OCI-LY3 (cell line): ENCODE measurements at regions not wholly inside any gene's neighbourhood (a gene's known extent, or its start where the extent isn't known, plus 50 kb on each side); places are given as distances from the start of the nearest gene placed in this dataset.

Source experiments
- H2AFZ ChIP-seq: fragments of 200-600, 300-600 bp; shearing (Covaris generic); 2 replicates; pipeline ENCODE4 v1.6.0; 2014; ENCODE audit warnings: antibody characterized with exemption, low read depth, low read length
- H3K27ac ChIP-seq: fragments of 200-600, 300-600 bp; sonication (generic); 2 replicates; pipeline ENCODE4 v1.5.1; 2014; ENCODE audit warnings: mild to moderate bottlenecking, low read length, moderate library complexity, mixed read lengths
- H3K27me3 ChIP-seq: fragments of 200-600, 300-600 bp; sonication (generic); 2 replicates; pipeline ENCODE4 v1.6.1; 2014; ENCODE audit warnings: low read depth, low read length, mixed read lengths
- H3K36me3 ChIP-seq: fragments of 200-600, 300-600 bp; sonication (generic); replicated peaks from 2 replicates; pipeline ENCODE3; 2014; ENCODE audit warnings: low read depth, low read length, mixed read lengths
- H3K4me1 ChIP-seq: fragments of 300-600, 200-600 bp; sonication (generic); 2 replicates; pipeline ENCODE4 v1.6.1; 2014; ENCODE audit warnings: low read length, mixed read lengths
- H3K4me2 ChIP-seq: fragments of 200-600, 300-600 bp; sonication (generic); 2 replicates; pipeline ENCODE4 v1.6.1; 2014; ENCODE audit warnings: low read length, mixed read lengths
- H3K4me3 ChIP-seq: fragments of 300-600, 200-600 bp; sonication (generic); 2 replicates; pipeline ENCODE4 v1.5.1; 2014; ENCODE audit warnings: antibody characterized with exemption, mild to moderate bottlenecking, low read length, moderate library complexity
- H3K79me2 ChIP-seq: fragments of 300-600, 200-600 bp; shearing (Covaris generic); 2 replicates; pipeline ENCODE4 v1.6.1; 2014; ENCODE audit warnings: mild to moderate bottlenecking, low read length, mixed read lengths
- H3K9ac ChIP-seq: fragments of 300-600, 200-600 bp; shearing (Covaris generic); 2 replicates; pipeline ENCODE4 v1.6.0; 2014; ENCODE audit warnings: mild to moderate bottlenecking, low read length, moderate library complexity
- H3K9me3 ChIP-seq: fragments of 200-600, 300-600 bp; shearing (Covaris generic); 2 replicates; pipeline ENCODE4 v1.6.1; 2014; ENCODE audit warnings: low read length, mixed read lengths; ENCODE audit not compliant: insufficient read depth
- H4K20me1 ChIP-seq: fragments of 200-600, 300-600 bp; sonication (generic); 2 replicates; pipeline ENCODE4 v1.6.1; 2016; ENCODE audit warnings: low read length, mixed read lengths; ENCODE audit not compliant: insufficient read depth
- CTCF ChIP-seq: fragments of 200-600, 300-600 bp; sonication (generic); IDR thresholded peaks from 2 replicates; pipeline ENCODE4 v1.5.1; 2014; ENCODE audit warnings: antibody characterized with exemption, low read length, low read depth
- EZH2phosphoT487 ChIP-seq: fragments of 200-600 bp; shearing (Covaris generic); IDR thresholded peaks from 2 replicates; pipeline ENCODE4 v1.6.1; 2018; ENCODE audit warnings: antibody characterized with exemption, mixed run types, low read depth

DNA sequence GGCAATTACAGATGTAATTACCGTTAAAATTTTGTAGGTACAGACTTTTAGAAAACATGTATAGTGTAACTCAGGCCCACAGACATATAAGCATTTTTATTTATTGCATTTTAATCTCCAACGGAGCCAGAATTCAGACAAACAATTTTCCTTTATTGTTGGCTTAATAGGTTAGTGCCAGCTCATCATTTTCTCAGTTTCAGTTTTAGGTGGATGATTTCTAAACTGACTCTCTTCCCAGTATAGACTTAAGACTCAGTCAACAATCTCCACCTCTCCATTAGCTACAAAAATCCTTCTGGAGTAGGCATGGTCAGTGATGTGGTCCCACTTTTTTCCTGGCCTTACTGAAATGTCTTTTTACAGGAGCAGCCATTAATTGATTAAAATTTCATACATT, 994.6 kb downstream of the TBL1XR1 start:
- Histone ChIP-seq H3K9me3 (no peaks in the 10 kb centered on the region), H2AFZ (no peak overlapping the region), H3K9ac (no peak overlapping the region), H3K27ac (no peak overlapping the region), H3K79me2 (no peaks in the 10 kb centered on the region), H3K4me3 (no peak overlapping the region), H3K27me3 (no peaks in the 10 kb centered on the region), H3K4me1 (no peaks in the 10 kb centered on the region), H3K36me3 (no peaks in the 10 kb centered on the region), H4K20me1 (no peaks in the 10 kb centered on the region), H3K4me2 (no peak overlapping the region)
- TF ChIP-seq EZH2phosphoT487: no peak
- TF ChIP-seq CTCF: no peak

DNA sequence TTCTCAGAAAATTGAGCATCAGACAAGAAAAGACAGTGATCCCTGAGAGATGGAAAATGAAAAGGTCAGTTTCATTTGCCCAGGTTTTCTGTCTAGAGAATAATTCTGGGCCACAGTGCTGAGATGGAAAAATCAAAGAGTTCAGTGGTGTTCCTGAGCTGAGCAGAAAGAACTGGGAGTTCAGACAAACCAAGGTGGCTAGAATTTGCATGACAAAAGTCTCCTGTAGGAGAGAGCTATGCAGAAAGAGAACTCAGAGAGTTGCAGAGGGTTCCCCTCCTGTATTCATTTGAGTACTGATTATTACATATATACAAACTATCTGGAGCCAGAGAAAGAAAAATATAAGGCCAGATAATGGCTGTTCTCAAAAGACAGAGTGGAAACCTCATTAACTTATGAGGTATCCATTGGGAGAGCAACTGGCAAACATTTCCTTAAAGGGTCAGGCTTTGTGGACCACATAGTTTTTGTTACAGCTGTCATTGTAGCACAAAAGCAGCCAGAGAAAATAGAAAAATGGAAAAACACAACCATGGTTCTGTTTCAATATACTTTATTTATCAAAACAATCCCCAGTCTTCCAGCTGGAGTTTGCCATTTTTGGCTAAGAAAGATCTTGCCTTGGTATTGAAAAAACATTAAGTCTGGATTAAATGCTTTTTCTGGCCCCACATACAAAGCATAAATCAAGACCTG, 1004.1 kb downstream of the TBL1XR1 start:
- Histone ChIP-seq H3K9ac (no peak overlapping the region), H4K20me1 (no peaks in the 10 kb centered on the region), H2AFZ (no peak overlapping the region), H3K27me3 (no peaks in the 10 kb centered on the region), H3K79me2 (no peaks in the 10 kb centered on the region), H3K4me3 (no peak overlapping the region), H3K9me3 (no peaks in the 10 kb centered on the region), H3K4me2 (no peak overlapping the region), H3K4me1 (no peaks in the 10 kb centered on the region), H3K36me3 (no peaks in the 10 kb centered on the region), H3K27ac (no peak overlapping the region)
- TF ChIP-seq CTCF (no peak), EZH2phosphoT487 (no peak)

- Histone ChIP-seq H3K79me2 (no peaks in the 10 kb centered on the region), H3K4me1 (no peaks in the 10 kb centered on the region), H3K9ac (no peak overlapping the region), H3K4me3 (no peak overlapping the region), H3K4me2 (no peak overlapping the region), H3K9me3 (no peaks in the 10 kb centered on the region), H3K36me3 (no peaks in the 10 kb centered on the region), H3K27ac (no peak overlapping the region), H2AFZ (no peak overlapping the region), H4K20me1 (no peaks in the 10 kb centered on the region), H3K27me3 (no peaks in the 10 kb centered on the region)
- no peak for TF ChIP-seq CTCF
- TF ChIP-seq EZH2phosphoT487: no peak
These were observed 1006.5 kb downstream of the TBL1XR1 start for GRCh38 chr3:176190755-176191154.

DNA sequence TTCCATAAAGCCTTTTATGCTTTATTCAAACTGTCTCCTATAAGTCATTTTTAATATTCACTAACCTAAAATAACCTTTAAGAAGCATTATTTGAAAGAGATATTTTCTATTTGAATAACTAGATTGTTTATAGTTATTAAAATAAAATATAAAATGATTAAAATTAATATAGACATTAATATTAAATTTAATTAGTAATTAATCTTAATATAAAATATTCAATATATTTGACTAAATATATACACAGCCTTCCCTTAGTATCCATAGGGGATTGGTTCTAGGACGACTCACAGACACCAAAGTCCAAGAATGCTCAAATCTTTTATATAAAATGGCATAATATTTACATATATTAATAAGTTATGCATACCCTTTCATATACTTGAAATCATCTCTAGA, 1014.1 kb downstream of the TBL1XR1 start:
- Histone ChIP-seq H3K4me1 (no peaks in the 10 kb centered on the region), H3K4me3 (no peak overlapping the region), H2AFZ (no peak overlapping the region), H3K79me2 (no peaks in the 10 kb centered on the region), H3K9me3 (no peaks in the 10 kb centered on the region), H3K27me3 (no peaks in the 10 kb centered on the region), H4K20me1 (no peaks in the 10 kb centered on the region), H3K9ac (no peak overlapping the region), H3K27ac (no peak overlapping the region), H3K4me2 (no peak overlapping the region), H3K36me3 (no peaks in the 10 kb centered on the region)
- TF ChIP-seq EZH2phosphoT487 (no peak), CTCF (no peak)
